GM10248 (cell line): ENCODE measurements at regions not wholly inside any gene's neighbourhood (a gene's known extent, or its start where the extent isn't known, plus 50 kb on each side); places are given as distances from the start of the nearest gene placed in this dataset.
A peak's percentile ranks its signal among the peaks of the same experiment; 100 is the strongest.
"Not testable (repeated sequence)": the region's sequence is repeated elsewhere in the genome, so short reads cannot be mapped to it uniquely, and the experiment has no call there.

Experiments
- CTCF ChIA-PET: fragments of 300-600 bp; sonication (Branson Sonifier 250); formaldehyde crosslinking; extraction: SDS; loops from one replicate; lab custom pipeline; 2021; ENCODE audit warnings: antibody characterized with exemption; lab: Yijun Ruan, JAX
- POLR2A ChIA-PET: fragments of 350-650 bp; sonication (Branson Sonifier 250); formaldehyde crosslinking; extraction: SDS; loops from one replicate; lab custom pipeline; 2020; ENCODE audit warnings: antibody characterized with exemption; lab: Yijun Ruan, JAX
- DNase-seq: peaks from one replicate; pipeline ENCODE4 v3.0.0; 2012; ENCODE audit errors: extremely low spot score
- CTCF ChIP-seq: IDR thresholded peaks from 2 replicates; pipeline ENCODE4 v1.5.1; 2012; ENCODE audit warnings: mild to moderate bottlenecking, low read depth; ENCODE audit errors: extremely low read depth, missing control alignments, control extremely low read depth

GRCh38 chr6:144778773-144779492, 493.8 kb downstream of the UTRN start:
- ChIA-PET CTCF (interaction anchor here (0.8 to 1.7 kb wide), 7 partner anchors 10 to 58 kb away, joined by 3 to 4 read pairs (median 3); no protein-coding TSS in a partner anchor), POLR2A (no interaction called here)
- TF ChIP-seq CTCF = peak; percentile 10
- DNase-seq = peak; percentile 14

DNA sequence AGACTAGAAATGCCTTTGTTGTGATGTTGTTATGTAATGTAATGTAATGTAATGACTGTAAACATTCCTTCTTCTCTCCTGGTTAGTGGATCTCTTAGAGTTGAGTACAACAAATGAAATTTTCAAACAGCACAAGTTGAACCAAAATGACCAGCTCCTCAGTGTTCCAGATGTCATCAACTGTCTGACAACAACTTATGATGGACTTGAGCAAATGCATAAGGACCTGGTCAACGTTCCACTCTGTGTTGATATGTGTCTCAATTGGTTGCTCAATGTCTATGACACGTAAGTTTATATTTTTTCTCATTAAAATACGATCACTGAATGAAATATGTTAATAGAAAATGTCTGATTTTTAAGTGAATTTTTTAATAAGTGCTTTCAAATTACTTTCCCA, 496.7 kb downstream of the UTRN start:
- ChIA-PET POLR2A (no interaction called here), CTCF (interaction anchor here (1.0 to 1.4 kb wide), 4 partner anchors 8 to 22 kb away, joined by 3 to 6 read pairs (median 3); no protein-coding TSS in a partner anchor)
- no peak for TF ChIP-seq CTCF
- no peak for DNase-seq

DNA sequence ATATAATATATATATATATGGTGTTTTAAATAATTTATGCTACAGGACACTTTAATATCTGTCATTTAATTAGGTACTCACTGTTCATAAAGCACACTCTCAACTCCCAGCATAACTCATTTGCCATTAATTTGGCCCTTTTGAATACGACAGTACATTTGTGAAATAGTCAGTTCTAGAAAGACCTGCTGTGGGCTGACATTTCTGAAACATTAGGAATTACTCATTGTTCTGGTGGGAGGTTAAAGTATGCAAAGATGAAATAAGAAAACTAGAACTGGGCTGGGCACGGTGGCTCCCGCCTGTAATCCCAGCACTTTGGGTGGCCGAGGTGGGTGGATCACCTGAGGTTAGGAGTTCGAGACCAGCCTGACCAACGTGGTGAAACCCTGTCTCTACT, 497.5 kb downstream of the UTRN start:
- no peak for DNase-seq
- TF ChIP-seq CTCF = no peak
- CTCF ChIA-PET = interaction anchor here (0.9 to 1.4 kb wide), 4 partner anchors 10 to 21 kb away, joined by 3 to 6 read pairs (median 4); no protein-coding TSS in a partner anchor
- POLR2A ChIA-PET = no interaction called here

- ChIA-PET POLR2A (no interaction called here), CTCF (no interaction called here)
- no peak for DNase-seq
- no peak for TF ChIP-seq CTCF
Measured at GRCh38 chr6:144785056-144785455, 499.9 kb downstream of the UTRN start.

GRCh38 chr6:144786825-144787224, 501.7 kb downstream of the UTRN start:
- ChIA-PET CTCF (no interaction called here), POLR2A (no interaction called here)
- TF ChIP-seq CTCF = no peak
- DNase-seq = no peak

DNA sequence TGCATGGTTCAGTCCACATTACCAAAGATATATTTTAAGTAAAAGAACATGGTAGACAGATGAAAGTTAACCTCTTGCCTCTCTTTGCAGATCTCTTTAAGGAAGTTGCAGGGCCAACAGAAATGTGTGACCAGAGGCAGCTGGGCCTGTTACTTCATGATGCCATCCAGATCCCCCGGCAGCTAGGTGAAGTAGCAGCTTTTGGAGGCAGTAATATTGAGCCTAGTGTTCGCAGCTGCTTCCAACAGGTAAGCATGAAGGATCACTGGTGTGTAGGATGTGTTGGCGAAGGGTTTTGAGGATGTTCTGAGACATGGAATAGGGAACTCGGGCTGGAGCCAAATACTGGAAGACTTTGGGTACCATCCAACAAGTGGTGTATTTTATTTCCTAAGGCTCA, 508.6 kb downstream of the UTRN start:
- ChIA-PET POLR2A (no interaction called here), CTCF (interaction anchor here (1.9 kb wide), 1 partner anchor 16 kb away, joined by 5 read pairs; no protein-coding TSS in a partner anchor)
- TF ChIP-seq CTCF = no peak
- DNase-seq = no peak

DNA sequence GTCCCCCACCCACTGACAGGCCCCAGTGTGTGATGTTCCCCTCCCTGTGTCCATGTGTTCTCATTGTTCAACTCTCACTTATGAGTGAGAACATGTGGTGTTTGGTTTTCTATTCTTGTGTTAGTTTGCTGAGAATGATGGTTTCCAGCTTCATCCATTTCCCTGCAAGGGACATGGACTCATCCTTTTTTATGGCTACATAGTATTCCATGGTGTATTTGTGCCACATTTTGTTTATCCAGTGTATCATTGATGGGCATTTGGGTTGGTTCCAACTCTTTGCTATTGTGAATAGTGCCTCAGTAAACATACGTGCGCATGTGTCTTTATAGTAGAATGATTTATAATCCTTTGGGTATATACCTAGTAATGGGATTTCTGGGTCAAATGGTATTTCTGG, 509.9 kb downstream of the UTRN start:
- DNase-seq, CTCF ChIA-PET, POLR2A ChIA-PET: not testable (repeated sequence)
